GM12873 (cell line): ENCODE measurements at regions not wholly inside any gene's neighbourhood (a gene's known extent, or its start where the extent isn't known, plus 50 kb on each side); places are given as distances from the start of the nearest gene placed in this dataset.
A peak's percentile ranks its signal among the peaks of the same experiment; 100 is the strongest.

Experiments
- TF ChIP-seq, protein P1 (sequence below): IDR thresholded peaks from 2 replicates; pipeline ENCODE4 v1.5.1; 2012; ENCODE audit warnings: low read depth, mild to moderate bottlenecking, moderate library complexity, low read length, control low read depth; ENCODE audit not compliant: insufficient read depth; ENCODE audit errors: missing control alignments

DNA sequence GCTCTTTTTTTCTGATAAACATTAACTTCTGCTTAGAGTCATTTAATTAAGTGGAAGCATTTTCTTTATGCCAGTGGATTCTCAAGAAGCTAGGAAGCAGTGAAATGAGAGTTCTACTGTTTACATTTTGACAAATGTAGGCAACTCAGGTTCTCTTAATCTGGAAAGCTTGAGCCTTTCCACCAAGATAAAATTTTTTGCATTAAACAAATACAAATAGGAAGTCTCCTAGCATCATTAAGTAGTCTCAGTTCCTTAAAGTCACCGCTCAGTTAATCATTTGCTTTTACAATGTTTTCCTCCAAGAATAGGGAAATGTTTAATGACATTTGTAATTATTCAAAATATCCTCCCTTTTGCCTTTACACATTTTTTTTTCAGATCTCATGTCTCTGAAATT lies 290.4 kb upstream of the PDE4D start:
- TF ChIP-seq, protein P1, sequence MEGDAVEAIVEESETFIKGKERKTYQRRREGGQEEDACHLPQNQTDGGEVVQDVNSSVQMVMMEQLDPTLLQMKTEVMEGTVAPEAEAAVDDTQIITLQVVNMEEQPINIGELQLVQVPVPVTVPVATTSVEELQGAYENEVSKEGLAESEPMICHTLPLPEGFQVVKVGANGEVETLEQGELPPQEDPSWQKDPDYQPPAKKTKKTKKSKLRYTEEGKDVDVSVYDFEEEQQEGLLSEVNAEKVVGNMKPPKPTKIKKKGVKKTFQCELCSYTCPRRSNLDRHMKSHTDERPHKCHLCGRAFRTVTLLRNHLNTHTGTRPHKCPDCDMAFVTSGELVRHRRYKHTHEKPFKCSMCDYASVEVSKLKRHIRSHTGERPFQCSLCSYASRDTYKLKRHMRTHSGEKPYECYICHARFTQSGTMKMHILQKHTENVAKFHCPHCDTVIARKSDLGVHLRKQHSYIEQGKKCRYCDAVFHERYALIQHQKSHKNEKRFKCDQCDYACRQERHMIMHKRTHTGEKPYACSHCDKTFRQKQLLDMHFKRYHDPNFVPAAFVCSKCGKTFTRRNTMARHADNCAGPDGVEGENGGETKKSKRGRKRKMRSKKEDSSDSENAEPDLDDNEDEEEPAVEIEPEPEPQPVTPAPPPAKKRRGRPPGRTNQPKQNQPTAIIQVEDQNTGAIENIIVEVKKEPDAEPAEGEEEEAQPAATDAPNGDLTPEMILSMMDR = no peak

DNA sequence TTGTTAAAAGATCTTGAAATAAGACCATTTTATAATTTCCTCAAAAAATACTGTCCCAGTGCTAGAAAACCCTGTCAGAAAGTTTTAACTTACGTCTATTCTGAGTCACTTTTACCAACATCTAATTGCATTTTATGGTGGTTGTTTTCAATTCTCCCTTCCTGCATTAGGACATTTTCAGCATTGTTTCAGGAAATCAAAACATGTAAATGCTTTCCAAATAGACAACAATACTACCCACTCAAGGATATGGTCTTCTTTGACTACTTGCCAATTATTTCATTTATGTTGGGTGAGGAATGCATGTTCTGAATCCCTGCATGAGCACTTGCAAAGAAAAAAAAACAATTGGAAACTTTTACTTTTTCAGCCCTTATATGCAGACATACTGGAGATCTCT lies 284.6 kb upstream of the PDE4D start:
- TF ChIP-seq, protein P1 = no peak

DNA sequence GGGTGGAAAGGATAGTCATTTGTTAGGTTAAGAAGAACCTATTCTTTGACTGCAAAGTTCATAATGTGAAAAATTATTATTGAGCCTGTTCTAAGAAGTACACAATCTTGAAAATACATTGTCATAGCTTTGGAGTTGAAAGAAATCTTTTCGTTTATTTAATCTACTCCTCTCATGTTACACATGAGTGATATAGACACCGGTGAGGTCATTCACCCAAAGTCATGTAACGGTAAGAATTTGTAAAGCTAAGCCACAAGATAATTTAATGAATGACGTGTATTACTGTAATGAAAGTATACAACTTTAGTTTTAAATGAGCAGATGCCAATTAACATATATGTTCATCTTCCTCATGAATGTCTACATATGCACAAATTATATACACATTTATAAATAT lies 284.1 kb upstream of the PDE4D start:
- TF ChIP-seq, protein P1 = no peak

DNA sequence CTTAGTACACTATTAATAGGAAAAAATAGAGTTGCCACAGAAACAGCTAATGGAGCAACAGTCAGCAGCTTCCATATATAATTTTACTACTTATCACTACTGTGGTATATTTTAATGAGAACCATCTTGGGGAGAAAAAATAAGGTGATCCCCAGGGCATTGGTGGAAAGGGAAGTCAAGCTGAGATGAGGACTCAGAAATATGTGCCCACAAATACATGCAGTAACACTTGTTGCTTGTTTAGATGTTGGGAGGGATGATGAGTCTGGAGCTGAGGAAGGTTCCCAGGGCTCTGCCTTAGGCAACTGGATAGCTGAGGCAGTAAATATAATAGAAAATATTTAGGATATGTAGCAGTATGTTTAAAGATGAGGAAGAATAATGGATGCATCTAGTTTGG lies 280.1 kb upstream of the PDE4D start:
- TF ChIP-seq, protein P1 = no peak

DNA sequence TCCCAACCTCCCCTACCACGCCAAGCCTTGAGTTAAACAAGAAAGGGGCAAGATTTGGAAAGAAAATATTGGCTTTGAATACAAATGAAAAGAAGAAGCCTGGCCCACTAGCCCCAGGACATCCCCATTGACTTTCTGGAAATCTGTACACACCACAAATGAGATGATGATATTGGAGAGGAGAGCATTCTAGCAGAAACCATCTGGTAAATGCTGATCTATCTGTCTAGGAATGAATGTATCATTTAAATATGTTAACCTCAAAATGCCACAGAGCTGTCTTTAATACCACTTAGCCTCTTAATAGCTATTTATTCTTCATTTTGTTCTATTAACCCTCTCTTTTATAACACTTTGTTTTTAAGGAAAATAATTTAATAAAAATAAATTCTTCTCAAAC lies 270.2 kb upstream of the PDE4D start:
- TF ChIP-seq, protein P1 = no peak

DNA sequence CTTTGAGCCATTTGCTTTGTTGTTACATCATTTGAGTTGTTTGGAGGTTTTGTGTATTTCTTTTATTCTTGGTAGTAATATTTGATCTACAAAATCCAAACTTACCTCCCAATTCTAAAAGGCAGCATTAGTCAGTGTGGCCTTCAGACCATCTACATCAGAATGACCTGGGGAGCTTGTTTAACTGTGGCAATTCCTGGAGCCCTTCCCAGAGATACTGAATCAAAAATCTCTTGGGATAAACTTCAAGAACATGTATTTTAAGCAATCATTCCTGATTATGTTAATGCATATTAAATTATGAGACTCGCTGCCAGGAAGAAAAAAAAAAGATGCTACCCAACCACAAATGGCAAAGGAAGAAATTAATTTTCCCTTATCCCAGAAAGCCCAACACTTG lies 268.9 kb upstream of the PDE4D start:
- TF ChIP-seq, protein P1 = no peak

DNA sequence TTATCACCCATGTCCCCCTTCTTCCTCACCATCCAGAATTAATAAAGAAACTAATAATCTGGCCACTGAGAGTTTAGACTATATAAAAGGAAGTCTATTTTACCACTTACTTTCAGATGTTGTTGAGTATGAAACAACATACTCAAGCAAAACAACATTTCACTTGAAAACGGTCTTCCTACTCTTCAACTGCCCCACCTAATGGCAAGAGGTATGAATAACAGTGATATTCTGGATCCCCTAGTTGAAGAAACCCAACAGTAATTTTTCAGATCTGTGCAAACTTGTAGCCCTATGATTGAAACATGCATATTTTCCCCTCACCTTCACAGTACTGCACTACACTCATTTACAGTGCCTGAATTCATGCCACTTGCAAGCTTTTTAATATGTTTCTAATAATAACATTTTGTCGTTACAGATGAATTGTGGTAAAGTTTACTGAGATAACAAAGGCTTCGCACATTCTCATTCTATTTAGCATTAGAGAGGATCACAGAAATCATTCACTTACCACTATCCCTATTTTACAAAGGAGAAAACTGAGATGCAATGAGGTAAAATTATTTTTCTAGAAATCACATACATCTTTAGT lies 267.9 kb upstream of the PDE4D start:
- TF ChIP-seq, protein P1 = peak; percentile 63

DNA sequence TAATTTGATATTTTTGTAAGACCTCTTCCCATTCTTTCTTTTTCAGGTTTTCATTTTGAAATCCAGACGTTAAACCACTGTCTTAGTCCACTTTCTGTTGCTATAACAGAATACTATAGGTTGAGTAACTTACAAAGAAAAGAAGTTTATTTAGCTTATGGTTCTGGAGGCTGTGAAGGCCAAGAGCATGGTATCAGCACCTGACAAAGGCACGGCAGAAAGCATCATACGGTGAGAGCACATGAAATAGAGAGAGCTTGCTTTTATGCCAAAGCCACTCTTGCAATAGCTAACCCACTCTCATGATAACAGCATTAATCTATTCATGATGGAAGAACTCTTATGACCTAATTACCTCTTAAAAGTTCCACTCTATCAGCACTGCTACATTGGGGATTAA lies 255.6 kb upstream of the PDE4D start:
- TF ChIP-seq, protein P1 = no peak
